ENCODE measurements at regions not wholly inside any gene's neighbourhood (a gene's known extent, or its start where the extent isn't known, plus 50 kb on each side); places are given as distances from the start of the nearest gene placed in this dataset.

GRCh38 chr22:22168941-22169867 lies 75.4 kb upstream of the VPREB1 start:
- POLR2A ChIA-PET (ENCODE audit: partially characterized antibody): no interaction called here

GRCh38 chr22:22168190-22168940 lies 76.2 kb upstream of the VPREB1 start:
- DNase-seq: peak in 3 of 5 donors; percentile 17 to 45 (median 33)
- Histone ChIP-seq H3K27me3 (ENCODE audit: insufficient read depth, low read length) (no peaks in the 10 kb centered on the region), H3K36me3 (ENCODE audit: insufficient read depth, low read length) (no peaks in the 10 kb centered on the region), H3K4me3 (ENCODE audit: low read length in 2 of 2) (peak overlapping the region; percentile 8 to 29), H3K27ac (ENCODE audit: low read depth, low read length) (no peak overlapping the region), H3K9me3 (ENCODE audit: control insufficient read depth in 1 of 2, low read length in 2 of 2) (no peaks in the 10 kb centered on the region), H3K4me1 (ENCODE audit: insufficient read depth, low read length) (peaks cover 11% of the 10 kb centered on the region)
- peaks cover 13 to 24% (median 14%) of the 10 kb centered on the region in 4 donors for H3K4me1 Mint-ChIP-seq
- H3K36me3 Mint-ChIP-seq: no peaks in the 10 kb centered on the region
- peak overlapping the region; percentile 46 to 87 (median 83) for H3K27ac Mint-ChIP-seq
- peak overlapping the region; percentile 66 to 87 (median 80) for H3K4me3 Mint-ChIP-seq
- POLR2A ChIA-PET (ENCODE audit: partially characterized antibody): no interaction called here
- intact Hi-C loops (cut with micrococcal nuclease): no loop called here
- H3K27me3 Mint-ChIP-seq: peaks cover 2 to 10% of the 10 kb centered on the region in 2 donors
- H3K9me3 Mint-ChIP-seq: peaks cover 0 to 3% (median 0%) of the 10 kb centered on the region in 8 donors
- CTCF ChIA-PET (ENCODE audit: partially characterized antibody): interaction anchor here (1.0 to 1.4 kb wide), 5 partner anchors 9 to 27 kb away, joined by 3 to 5 read pairs (median 3); no protein-coding TSS in a partner anchor

More at GRCh38 chr22:22168941-22169867, 75.4 kb upstream of the VPREB1 start:
- Mint-ChIP-seq H3K4me1 (peaks cover 13 to 24% (median 14%) of the 10 kb centered on the region in 4 donors), H3K36me3 (no peaks in the 10 kb centered on the region), H3K27me3 (peaks cover 1 to 5% of the 10 kb centered on the region in 2 donors), H3K4me3 (peak overlapping the region in 2 of 8 donors; percentile 10 to 27), H3K9me3 (peaks cover 0 to 6% (median 0%) of the 10 kb centered on the region in 8 donors), H3K27ac (no peak overlapping the region)
- no peak for DNase-seq
- intact Hi-C loops (cut with micrococcal nuclease): no loop called here
- no peak overlapping the region for H3K27ac ChIP-seq (ENCODE audit: low read depth, low read length)
- CTCF ChIA-PET (ENCODE audit: partially characterized antibody): interaction anchor here (1.0 to 1.4 kb wide), 5 partner anchors 10 to 26 kb away, joined by 3 to 5 read pairs (median 3); no protein-coding TSS in a partner anchor
- H3K4me1 ChIP-seq (ENCODE audit: insufficient read depth, low read length): peaks cover 11% of the 10 kb centered on the region
- no peaks in the 10 kb centered on the region for H3K36me3 ChIP-seq (ENCODE audit: insufficient read depth, low read length)
- H3K4me3 ChIP-seq (ENCODE audit: low read length in 2 of 2): no peak overlapping the region
- no peaks in the 10 kb centered on the region for H3K9me3 ChIP-seq (ENCODE audit: control insufficient read depth in 1 of 2, low read length in 2 of 2)
- no peaks in the 10 kb centered on the region for H3K27me3 ChIP-seq (ENCODE audit: insufficient read depth, low read length)

GRCh38 chr22:22167791-22168189 lies 76.8 kb upstream of the VPREB1 start:
- H3K27me3 Mint-ChIP-seq: peaks cover 6 to 10% of the 10 kb centered on the region in 2 donors
- DNase-seq: no peak
- peak overlapping the region in 5 of 7 donors; percentile 2 to 87 (median 46) for H3K27ac Mint-ChIP-seq
- intact Hi-C loops (cut with micrococcal nuclease): no loop called here
- Histone ChIP-seq H3K27ac (ENCODE audit: low read depth, low read length) (no peak overlapping the region), H3K36me3 (ENCODE audit: insufficient read depth, low read length) (no peaks in the 10 kb centered on the region), H3K9me3 (ENCODE audit: control insufficient read depth in 1 of 2, low read length in 2 of 2) (no peaks in the 10 kb centered on the region), H3K27me3 (ENCODE audit: insufficient read depth, low read length) (no peaks in the 10 kb centered on the region), H3K4me3 (ENCODE audit: low read length in 2 of 2) (peak overlapping the region; percentile 8 to 29), H3K4me1 (ENCODE audit: insufficient read depth, low read length) (peaks cover 11% of the 10 kb centered on the region)
- H3K9me3 Mint-ChIP-seq: peaks cover 0 to 2% (median 0%) of the 10 kb centered on the region in 8 donors
- H3K4me3 Mint-ChIP-seq: peak overlapping the region; percentile 66 to 87 (median 80)
- ChIA-PET POLR2A (ENCODE audit: partially characterized antibody) (interaction anchor here (1.5 kb wide), 1 partner anchor 10 kb away, joined by 3 read pairs; no protein-coding TSS in a partner anchor), CTCF (ENCODE audit: partially characterized antibody) (interaction anchor here (1.1 to 1.4 kb wide), 2 partner anchors 10 to 13 kb away, joined by 3 read pairs; no protein-coding TSS in a partner anchor)
- H3K36me3 Mint-ChIP-seq: no peaks in the 10 kb centered on the region
- peaks cover 13 to 24% (median 14%) of the 10 kb centered on the region in 4 donors for H3K4me1 Mint-ChIP-seq

GRCh38 chr22:22166941-22167713 lies 77.5 kb upstream of the VPREB1 start:
- no peaks in the 10 kb centered on the region for H3K27me3 ChIP-seq (ENCODE audit: insufficient read depth, low read length)
- ChIA-PET CTCF (ENCODE audit: partially characterized antibody) (no interaction called here), POLR2A (ENCODE audit: partially characterized antibody) (interaction anchor here (1.5 kb wide), 1 partner anchor 9 kb away, joined by 3 read pairs; no protein-coding TSS in a partner anchor)
- H3K36me3 Mint-ChIP-seq: no peaks in the 10 kb centered on the region
- H3K27ac Mint-ChIP-seq: peak overlapping the region in 1 of 7 donors; percentile 53
- peaks cover 13 to 24% (median 14%) of the 10 kb centered on the region in 4 donors for H3K4me1 Mint-ChIP-seq
- H3K9me3 Mint-ChIP-seq: peaks cover 0 to 2% (median 0%) of the 10 kb centered on the region in 8 donors
- intact Hi-C loops (cut with micrococcal nuclease): no loop called here
- H3K9me3 ChIP-seq (ENCODE audit: control insufficient read depth in 1 of 2, low read length in 2 of 2): no peaks in the 10 kb centered on the region
- no peak overlapping the region for H3K27ac ChIP-seq (ENCODE audit: low read depth, low read length)
- no peaks in the 10 kb centered on the region for H3K36me3 ChIP-seq (ENCODE audit: insufficient read depth, low read length)
- H3K4me3 ChIP-seq (ENCODE audit: low read length in 2 of 2): no peak overlapping the region
- no peak for DNase-seq
- peaks cover 11% of the 10 kb centered on the region for H3K4me1 ChIP-seq (ENCODE audit: insufficient read depth, low read length)
- H3K4me3 Mint-ChIP-seq: peak overlapping the region in 3 of 8 donors; percentile 7 to 44 (median 31)
- H3K27me3 Mint-ChIP-seq: peaks cover 6 to 10% of the 10 kb centered on the region in 2 donors

GRCh38 chr22:22165936-22166710 lies 78.5 kb upstream of the VPREB1 start:
- intact Hi-C loops (cut with micrococcal nuclease): no loop called here
- no peaks in the 10 kb centered on the region for H3K36me3 Mint-ChIP-seq
- Histone ChIP-seq H3K27ac (ENCODE audit: low read depth, low read length) (no peak overlapping the region), H3K9me3 (ENCODE audit: control insufficient read depth in 1 of 2, low read length in 2 of 2) (no peaks in the 10 kb centered on the region), H3K27me3 (ENCODE audit: insufficient read depth, low read length) (no peaks in the 10 kb centered on the region), H3K4me1 (ENCODE audit: insufficient read depth, low read length) (peaks cover 11% of the 10 kb centered on the region), H3K36me3 (ENCODE audit: insufficient read depth, low read length) (no peaks in the 10 kb centered on the region), H3K4me3 (ENCODE audit: low read length in 2 of 2) (no peak overlapping the region)
- H3K27me3 Mint-ChIP-seq: peaks cover 6 to 10% of the 10 kb centered on the region in 2 donors
- no peak overlapping the region for H3K4me3 Mint-ChIP-seq
- POLR2A ChIA-PET (ENCODE audit: partially characterized antibody): interaction anchor here (1.5 kb wide), 1 partner anchor 8 kb away, joined by 3 read pairs; no protein-coding TSS in a partner anchor
- H3K4me1 Mint-ChIP-seq: peaks cover 13 to 24% (median 14%) of the 10 kb centered on the region in 4 donors
- no peak overlapping the region for H3K27ac Mint-ChIP-seq
- DNase-seq: peak in 1 of 5 donors; percentile 40
- CTCF ChIA-PET (ENCODE audit: partially characterized antibody): interaction anchor here (0.9 kb wide), 1 partner anchor 9 kb away, joined by 3 read pairs; no protein-coding TSS in a partner anchor
- peaks cover 0 to 2% (median 0%) of the 10 kb centered on the region in 8 donors for H3K9me3 Mint-ChIP-seq

Data from CD4-positive, alpha-beta memory T cell (primary cell).